GM19463 (cell line): ENCODE measurements at regions not wholly inside any gene's neighbourhood (a gene's known extent, or its start where the extent isn't known, plus 50 kb on each side); places are given as distances from the start of the nearest gene placed in this dataset.
"Not testable (repeated sequence)": the region's sequence is repeated elsewhere in the genome, so short reads cannot be mapped to it uniquely, and the experiment has no call there.

Source experiments
- ATAC-seq: cut with Tn5 transposase; IDR thresholded peaks from one replicate; pipeline ENCODE4 v1.9.1; 2021; ENCODE audit warnings: mild to moderate bottlenecking, moderate library complexity; ENCODE audit not compliant: unreplicated experiment

GRCh38 chr20:4476903-4477500 is 209.3 kb upstream of the PRNP start:
- no peak for ATAC-seq

GRCh38 chr20:4472906-4473305 is 213.3 kb upstream of the PRNP start:
- ATAC-seq: no peak

- no peak for ATAC-seq
These were observed 215.0 kb upstream of the PRNP start for GRCh38 chr20:4471221-4471620.

- ATAC-seq: no peak
These were observed 215.9 kb upstream of the PRNP start for GRCh38 chr20:4470375-4470774.

GRCh38 chr20:4469910-4470309 is 216.3 kb upstream of the PRNP start:
- no peak for ATAC-seq

- no peak for ATAC-seq
These were observed 218.1 kb upstream of the PRNP start for GRCh38 chr20:4468114-4468513.

- ATAC-seq: no peak
These were observed 216.9 kb upstream of the ADRA1D start for GRCh38 chr20:4465855-4466545.

GRCh38 chr20:4465212-4465611 is 216.1 kb upstream of the ADRA1D start:
- no peak for ATAC-seq

- not testable (repeated sequence) for ATAC-seq
These were observed 213.7 kb upstream of the ADRA1D start for GRCh38 chr20:4462801-4463200.

GRCh38 chr20:4459081-4459480 is 210.0 kb upstream of the ADRA1D start:
- no peak for ATAC-seq

- no peak for ATAC-seq
These were observed 208.8 kb upstream of the ADRA1D start for GRCh38 chr20:4457566-4458543.

- no peak for ATAC-seq
These were observed 206.9 kb upstream of the ADRA1D start for GRCh38 chr20:4455996-4456395.

GRCh38 chr20:4455301-4455701 is 206.2 kb upstream of the ADRA1D start:
- no peak for ATAC-seq

GRCh38 chr20:4454111-4454510 is 205.0 kb upstream of the ADRA1D start:
- no peak for ATAC-seq

GRCh38 chr20:4453359-4453758 is 204.3 kb upstream of the ADRA1D start:
- no peak for ATAC-seq

- ATAC-seq: no peak
These were observed 202.5 kb upstream of the ADRA1D start for GRCh38 chr20:4451487-4452081.

GRCh38 chr20:4449957-4450715 is 201.0 kb upstream of the ADRA1D start:
- no peak for ATAC-seq

- no peak for ATAC-seq
These were observed 196.7 kb upstream of the ADRA1D start for GRCh38 chr20:4445784-4446183.

GRCh38 chr20:4445331-4445730 is 196.2 kb upstream of the ADRA1D start:
- no peak for ATAC-seq

GRCh38 chr20:4444404-4444803 is 195.3 kb upstream of the ADRA1D start:
- ATAC-seq: no peak

- ATAC-seq: no peak
These were observed 193.9 kb upstream of the ADRA1D start for GRCh38 chr20:4443016-4443415.
